PC-3 (cell line): ENCODE measurements at regions not wholly inside any gene's neighbourhood (a gene's known extent, or its start where the extent isn't known, plus 50 kb on each side); places are given as distances from the start of the nearest gene placed in this dataset.

ENCODE experiments used
- EZH2 ChIP-seq: fragments of 300-600 bp; sonication (generic); IDR thresholded peaks from one replicate; pipeline ENCODE4 v1.6.1; 2017; ENCODE audit warnings: antibody characterized with exemption, mild to moderate bottlenecking, low read length; ENCODE audit not compliant: unreplicated experiment
- EZH2phosphoT487 ChIP-seq: fragments of 300-600 bp; sonication (generic); IDR thresholded peaks from 2 replicates; pipeline ENCODE4 v1.6.1; 2018; ENCODE audit warnings: mild to moderate bottlenecking, antibody characterized with exemption, low read length, borderline replicate concordance
- TF ChIP-seq, protein P1 (sequence below): fragments of 300-600 bp; sonication (generic); conservative IDR thresholded peaks from 2 replicates; pipeline ENCODE4 v1.5.1; 2017; ENCODE audit warnings: antibody characterized with exemption, low read depth, mild to moderate bottlenecking, low read length

DNA sequence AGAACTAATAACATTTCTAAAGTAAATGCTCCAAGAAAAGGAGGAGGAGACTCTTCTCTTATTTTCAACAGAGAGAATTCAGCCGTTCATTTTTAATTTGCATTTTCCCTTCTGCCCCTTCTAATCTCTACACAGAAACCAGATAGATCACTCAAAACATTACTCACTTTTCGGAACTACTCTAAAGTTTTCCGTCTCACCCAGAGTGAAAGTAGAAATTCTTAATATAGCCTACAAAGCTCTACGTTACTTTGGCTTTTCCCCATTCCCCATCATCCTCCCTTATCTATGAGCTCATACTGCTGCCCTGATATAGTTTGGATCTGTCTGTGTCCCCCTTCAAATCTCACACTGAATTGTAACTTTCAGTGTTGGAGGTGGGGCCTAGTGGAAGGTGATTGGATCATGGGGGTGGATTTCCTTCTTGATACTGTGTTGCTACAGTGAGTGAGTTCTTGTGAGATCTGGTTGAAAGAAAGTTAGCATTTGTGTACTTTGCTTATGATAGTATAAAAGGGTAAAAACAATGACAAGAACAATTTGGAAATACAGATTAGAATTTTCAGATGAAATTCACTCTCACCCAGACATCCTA lies 188.2 kb downstream of the AMY1C start:
- TF ChIP-seq, protein P1, sequence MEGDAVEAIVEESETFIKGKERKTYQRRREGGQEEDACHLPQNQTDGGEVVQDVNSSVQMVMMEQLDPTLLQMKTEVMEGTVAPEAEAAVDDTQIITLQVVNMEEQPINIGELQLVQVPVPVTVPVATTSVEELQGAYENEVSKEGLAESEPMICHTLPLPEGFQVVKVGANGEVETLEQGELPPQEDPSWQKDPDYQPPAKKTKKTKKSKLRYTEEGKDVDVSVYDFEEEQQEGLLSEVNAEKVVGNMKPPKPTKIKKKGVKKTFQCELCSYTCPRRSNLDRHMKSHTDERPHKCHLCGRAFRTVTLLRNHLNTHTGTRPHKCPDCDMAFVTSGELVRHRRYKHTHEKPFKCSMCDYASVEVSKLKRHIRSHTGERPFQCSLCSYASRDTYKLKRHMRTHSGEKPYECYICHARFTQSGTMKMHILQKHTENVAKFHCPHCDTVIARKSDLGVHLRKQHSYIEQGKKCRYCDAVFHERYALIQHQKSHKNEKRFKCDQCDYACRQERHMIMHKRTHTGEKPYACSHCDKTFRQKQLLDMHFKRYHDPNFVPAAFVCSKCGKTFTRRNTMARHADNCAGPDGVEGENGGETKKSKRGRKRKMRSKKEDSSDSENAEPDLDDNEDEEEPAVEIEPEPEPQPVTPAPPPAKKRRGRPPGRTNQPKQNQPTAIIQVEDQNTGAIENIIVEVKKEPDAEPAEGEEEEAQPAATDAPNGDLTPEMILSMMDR: no peak
- TF ChIP-seq EZH2phosphoT487 (no peak), EZH2 (no peak)
